HepG2 (cell line): ENCODE measurements at regions not wholly inside any gene's neighbourhood (a gene's known extent, or its start where the extent isn't known, plus 50 kb on each side); places are given as distances from the start of the nearest gene placed in this dataset.

Experiments used
- CHD2 ChIP-seq: IDR thresholded peaks from 2 replicates; pipeline ENCODE4 v1.6.1; 2011; ENCODE audit warnings: low read depth, low read length, improper control_type of control experiment
- TOPORS ChIP-seq: sonication (generic); formaldehyde crosslinking; IDR thresholded peaks from 2 replicates; pipeline ENCODE4 v1.8.0; 2023; ENCODE audit warnings: mild to moderate bottlenecking, missing genetic modification reagents
- U2AF2 ChIP-seq: fragments of 200-400 bp; formaldehyde crosslinking; IDR thresholded peaks from 2 replicates; pipeline ENCODE4 v1.6.1; 2017; ENCODE audit warnings: low read depth, mild to moderate bottlenecking, low read length
- TF ChIP-seq, protein P1 (sequence below): IDR thresholded peaks from 2 replicates; pipeline ENCODE4 v1.6.1; 2016; ENCODE audit warnings: missing compliant biosample characterization, missing genetic modification reagents, borderline replicate concordance
- TF ChIP-seq, protein P2 (sequence below): IDR thresholded peaks from 2 replicates; pipeline ENCODE4 v1.6.1; 2012; ENCODE audit warnings: inconsistent platforms
- TF ChIP-seq, protein P3 (sequence below): sonication (generic); formaldehyde crosslinking; IDR thresholded peaks from 2 replicates; pipeline ENCODE4 v1.4.0; 2020; ENCODE audit warnings: missing genetic modification reagents
- TF ChIP-seq, protein P4 (sequence below): sonication (generic); formaldehyde crosslinking; IDR thresholded peaks from 2 replicates; pipeline ENCODE4 v1.4.0; 2020; ENCODE audit warnings: missing genetic modification reagents, low read depth, mild to moderate bottlenecking, borderline replicate concordance

GRCh38 chr3:43950775-43951174, 260.0 kb downstream of the ABHD5 start:
- TF ChIP-seq, protein P1, sequence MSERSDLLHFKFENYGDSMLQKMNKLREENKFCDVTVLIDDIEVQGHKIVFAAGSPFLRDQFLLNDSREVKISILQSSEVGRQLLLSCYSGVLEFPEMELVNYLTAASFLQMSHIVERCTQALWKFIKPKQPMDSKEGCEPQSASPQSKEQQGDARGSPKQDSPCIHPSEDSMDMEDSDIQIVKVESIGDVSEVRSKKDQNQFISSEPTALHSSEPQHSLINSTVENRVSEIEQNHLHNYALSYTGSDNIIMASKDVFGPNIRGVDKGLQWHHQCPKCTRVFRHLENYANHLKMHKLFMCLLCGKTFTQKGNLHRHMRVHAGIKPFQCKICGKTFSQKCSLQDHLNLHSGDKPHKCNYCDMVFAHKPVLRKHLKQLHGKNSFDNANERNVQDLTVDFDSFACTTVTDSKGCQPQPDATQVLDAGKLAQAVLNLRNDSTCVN = no peak
- TF ChIP-seq, protein P2, sequence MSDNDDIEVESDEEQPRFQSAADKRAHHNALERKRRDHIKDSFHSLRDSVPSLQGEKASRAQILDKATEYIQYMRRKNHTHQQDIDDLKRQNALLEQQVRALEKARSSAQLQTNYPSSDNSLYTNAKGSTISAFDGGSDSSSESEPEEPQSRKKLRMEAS = no peak
- TF ChIP-seq, protein P3, sequence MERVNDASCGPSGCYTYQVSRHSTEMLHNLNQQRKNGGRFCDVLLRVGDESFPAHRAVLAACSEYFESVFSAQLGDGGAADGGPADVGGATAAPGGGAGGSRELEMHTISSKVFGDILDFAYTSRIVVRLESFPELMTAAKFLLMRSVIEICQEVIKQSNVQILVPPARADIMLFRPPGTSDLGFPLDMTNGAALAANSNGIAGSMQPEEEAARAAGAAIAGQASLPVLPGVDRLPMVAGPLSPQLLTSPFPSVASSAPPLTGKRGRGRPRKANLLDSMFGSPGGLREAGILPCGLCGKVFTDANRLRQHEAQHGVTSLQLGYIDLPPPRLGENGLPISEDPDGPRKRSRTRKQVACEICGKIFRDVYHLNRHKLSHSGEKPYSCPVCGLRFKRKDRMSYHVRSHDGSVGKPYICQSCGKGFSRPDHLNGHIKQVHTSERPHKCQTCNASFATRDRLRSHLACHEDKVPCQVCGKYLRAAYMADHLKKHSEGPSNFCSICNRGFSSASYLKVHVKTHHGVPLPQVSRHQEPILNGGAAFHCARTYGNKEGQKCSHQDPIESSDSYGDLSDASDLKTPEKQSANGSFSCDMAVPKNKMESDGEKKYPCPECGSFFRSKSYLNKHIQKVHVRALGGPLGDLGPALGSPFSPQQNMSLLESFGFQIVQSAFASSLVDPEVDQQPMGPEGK (CRISPR knock-in tag) = no peak
- no peak for TF ChIP-seq TOPORS (CRISPR knock-in tag)
- TF ChIP-seq U2AF2 = no peak
- TF ChIP-seq, protein P4, sequence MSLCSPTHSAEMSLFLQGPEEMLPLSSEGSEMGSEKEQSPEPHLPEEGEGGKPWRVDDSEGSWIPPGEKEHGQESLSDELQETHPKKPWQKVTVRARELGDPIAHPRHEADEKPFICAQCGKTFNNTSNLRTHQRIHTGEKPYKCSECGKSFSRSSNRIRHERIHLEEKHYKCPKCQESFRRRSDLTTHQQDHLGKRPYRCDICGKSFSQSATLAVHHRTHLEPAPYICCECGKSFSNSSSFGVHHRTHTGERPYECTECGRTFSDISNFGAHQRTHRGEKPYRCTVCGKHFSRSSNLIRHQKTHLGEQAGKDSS (CRISPR knock-in tag) = no peak
- TF ChIP-seq CHD2 = no peak
